NCI-H2107 treated with DMSO at 0.1 percent for 48 hours (cell line): ENCODE measurements at regions not wholly inside any gene's neighbourhood (a gene's known extent, or its start where the extent isn't known, plus 50 kb on each side); places are given as distances from the start of the nearest gene placed in this dataset.
"Not testable (repeated sequence)": the region's sequence is repeated elsewhere in the genome, so short reads cannot be mapped to it uniquely, and the experiment has no call there.

Experiments
- DNase-seq: peaks from one replicate; lab custom pipeline; 2025; ENCODE audit not compliant: unreplicated experiment; lab: John Stamatoyannopoulos, UW

DNA sequence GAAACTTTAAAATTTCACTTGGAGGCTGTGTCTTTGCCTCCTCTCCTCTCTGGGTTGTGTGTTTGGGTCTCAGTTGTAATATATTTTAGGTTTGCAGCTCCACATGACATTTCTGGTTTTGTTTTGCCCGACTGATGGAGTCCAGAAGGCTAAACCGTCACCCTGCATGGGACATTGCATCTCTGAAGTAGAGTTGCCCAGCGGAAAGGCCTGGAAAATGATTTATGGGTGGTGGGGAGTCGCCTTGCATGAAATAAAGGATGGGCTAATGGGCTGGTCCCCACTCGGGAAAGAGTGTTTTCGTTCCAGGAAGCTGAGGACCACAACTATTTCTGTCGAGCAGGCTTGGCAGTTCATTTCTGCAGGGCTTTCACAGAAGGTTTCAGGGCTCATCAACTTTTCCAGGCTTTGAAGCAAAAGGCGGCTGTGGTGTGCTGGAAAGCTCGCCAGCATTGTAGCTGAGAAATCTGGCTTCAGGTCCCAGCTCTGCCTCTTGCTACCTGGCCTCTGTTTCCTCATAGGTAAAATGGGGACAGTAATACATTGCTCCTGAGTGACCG is 74.8 kb upstream of the GSC start:
- no peak for DNase-seq

DNA sequence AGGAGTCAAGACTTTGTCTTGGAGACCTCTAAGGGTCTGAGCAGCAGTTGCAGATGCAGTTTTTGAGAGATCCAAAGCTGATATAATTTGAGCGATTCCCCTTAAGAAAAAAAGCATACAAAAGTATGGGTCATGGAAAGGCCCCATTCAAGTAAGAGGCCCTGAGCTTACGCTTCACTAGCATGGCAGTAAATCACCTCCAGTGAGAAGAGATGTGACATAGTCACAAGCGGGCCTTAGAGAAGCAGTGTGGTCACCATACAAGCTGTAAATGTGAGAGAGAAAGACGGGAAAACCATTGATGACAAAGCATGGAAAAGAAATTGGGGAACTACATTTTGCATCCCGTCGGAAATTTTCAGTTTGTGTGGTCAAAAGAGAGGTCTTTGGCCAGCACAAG is 70.6 kb upstream of the GSC start:
- DNase-seq, result no peak

DNA sequence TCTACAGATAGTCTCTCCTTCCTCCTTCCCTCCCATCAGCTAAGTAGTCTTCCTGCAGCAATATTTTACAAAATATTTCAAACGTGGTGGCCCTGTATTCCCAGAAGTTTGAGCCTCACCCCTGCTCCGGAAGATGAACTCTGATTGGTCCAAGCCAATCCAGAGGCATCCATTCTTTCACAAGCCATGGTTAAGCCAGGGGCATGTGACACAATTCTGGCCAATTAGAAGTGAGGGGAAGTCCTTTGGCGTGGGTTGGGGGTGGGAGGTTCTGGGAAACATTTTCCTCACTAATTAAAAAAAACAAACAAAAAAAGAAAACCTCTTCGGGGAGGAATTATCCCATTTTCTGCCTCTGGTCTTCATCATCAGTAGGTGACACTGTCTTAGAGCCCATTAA is 69.4 kb upstream of the GSC start:
- no peak for DNase-seq

DNA sequence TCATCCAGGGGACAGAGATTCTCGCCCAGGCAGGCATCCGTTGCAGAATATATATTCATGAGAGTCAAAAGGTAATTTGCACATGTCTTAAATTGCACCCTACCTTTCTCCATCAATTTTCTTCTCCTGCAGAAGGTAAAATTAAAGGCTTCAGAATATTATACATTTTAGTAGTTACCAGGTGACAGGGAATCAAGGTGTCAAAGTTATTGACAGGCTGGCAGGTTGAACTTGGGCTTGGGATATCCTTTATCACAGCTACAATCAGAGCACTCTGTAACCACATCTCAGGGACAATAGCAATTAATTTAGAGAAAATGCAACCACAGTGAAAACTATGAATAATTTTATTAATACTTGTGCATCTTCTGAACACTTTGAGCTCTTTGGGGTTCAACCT is 66.9 kb upstream of the GSC start:
- no peak for DNase-seq

DNA sequence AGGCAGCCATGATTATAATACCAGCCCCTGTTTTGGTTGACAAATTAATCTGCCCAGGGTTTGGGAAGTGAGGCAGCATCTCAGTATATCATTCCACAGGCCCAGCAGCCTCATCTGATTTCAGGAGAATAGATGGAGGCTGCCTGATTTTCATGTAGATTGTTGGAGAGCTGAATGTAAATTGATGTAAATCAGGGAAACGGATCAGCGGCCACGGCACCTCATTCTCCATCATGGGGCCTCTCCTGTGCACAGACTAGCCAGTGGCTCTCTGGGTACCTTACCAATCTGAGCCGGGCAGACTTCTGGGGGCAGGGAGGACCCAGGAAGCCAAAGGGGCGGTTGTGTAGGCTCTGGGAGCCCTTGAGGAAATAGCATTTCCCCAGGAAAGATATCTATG is 63.7 kb upstream of the GSC start:
- no peak for DNase-seq

DNA sequence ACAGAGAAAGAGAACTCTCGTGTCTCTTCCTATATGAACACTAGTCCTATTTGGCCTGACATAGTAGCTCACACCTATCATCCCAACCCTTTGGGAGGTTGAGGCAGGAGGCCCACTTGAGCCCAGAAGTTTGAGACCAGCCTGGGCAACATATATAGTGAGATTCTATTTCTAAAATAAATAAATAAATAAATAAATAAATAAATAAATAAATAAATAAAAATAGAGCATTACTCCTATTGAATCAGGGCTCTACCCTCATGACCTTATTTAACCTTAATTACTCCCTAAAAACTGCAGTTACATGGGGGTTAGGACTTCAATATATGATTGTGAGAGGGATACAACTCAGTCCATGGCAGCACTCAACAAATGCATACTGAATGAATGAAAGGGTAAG is 61.2 kb upstream of the GSC start:
- no peak for DNase-seq

DNA sequence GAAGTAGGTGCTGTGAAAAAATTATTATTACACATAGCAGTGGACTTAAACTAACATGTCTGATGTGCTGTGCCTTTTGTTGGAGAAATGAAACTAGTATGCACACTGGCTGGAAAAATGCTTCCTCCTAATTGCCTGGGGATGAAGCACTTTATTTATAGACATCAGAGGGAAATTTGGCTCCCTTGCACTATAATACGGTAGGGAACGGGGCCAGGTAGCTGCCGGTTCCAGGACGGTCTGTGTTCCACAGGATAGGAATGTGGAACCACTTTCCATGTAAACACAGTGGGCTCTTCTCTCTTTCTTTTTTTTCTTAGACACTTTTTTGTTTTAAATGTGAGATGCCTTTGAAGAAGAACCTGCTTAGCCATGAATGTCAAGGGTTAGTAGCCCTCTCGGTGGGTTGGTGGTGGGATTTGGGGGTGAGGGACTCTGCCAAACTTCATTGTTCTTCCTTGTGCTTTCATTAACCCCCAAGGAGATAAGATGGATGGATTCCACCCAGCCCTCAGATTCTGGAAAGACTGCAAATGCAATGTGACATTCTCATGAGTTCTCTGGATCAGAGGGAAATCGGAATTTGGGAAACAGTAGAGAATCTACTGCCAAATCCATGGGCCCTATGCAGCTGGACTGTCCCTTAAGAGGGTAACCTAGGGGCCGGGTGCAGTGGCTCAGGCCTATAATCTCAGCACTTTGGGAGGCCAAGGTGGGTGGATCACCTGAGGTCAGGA is 58.0 kb upstream of the GSC start:
- no peak for DNase-seq

DNA sequence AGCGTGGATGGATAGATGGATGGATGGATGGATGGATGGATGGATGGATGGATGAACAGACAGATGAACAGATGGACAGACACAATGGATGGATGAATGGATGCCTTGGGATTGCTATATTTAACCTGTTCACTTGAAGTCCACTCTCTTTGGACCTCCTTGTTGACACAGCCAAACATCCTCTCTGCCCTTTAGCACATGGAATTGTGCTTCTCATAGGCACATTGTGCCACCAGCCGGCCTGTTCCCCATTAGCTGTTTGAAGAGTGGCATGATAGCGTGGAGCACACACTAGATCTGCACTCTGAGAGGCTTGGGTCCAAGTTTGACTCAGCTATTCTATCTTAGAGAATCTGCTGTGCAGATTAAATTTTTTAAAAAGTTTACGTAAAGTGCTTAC is 56.9 kb upstream of the GSC start:
- DNase-seq, result no peak

DNA sequence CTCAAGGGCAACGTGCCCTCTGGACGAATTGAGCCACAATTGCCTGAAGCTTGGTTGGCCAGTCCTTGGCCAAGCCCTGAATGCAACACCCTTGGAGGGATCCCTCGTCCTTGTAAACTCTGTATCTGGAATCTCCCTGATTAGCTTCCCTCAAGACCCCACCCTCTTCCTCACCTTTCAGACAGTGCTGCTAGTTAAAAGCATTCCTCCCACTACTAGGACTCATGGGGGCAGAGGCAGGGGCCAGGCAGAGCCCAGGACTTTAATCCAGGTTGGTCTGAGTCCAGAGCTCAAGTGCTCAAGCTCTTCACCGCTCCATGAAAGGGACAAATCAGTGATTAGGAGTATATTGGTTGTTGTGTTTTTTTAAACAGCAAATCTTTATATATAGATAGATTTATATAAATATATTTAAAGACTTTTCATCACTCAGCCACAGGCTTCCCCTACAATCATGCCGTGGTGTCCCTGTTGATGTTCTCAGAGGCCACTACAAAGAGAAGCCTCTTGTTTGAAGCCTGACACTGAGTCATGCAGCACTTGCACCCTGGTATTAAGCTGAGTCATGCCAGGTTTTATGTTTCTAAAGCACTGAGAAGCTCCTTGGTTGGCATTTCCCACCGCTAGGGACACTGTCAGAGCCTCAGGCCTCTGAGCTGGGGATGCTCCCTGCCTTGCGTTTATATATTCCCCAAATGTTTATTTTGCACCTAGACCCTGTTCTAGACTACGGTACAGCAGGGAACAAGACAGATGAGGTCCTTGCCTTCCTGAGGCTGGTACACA is 53.8 kb upstream of the GSC start:
- no peak for DNase-seq

DNA sequence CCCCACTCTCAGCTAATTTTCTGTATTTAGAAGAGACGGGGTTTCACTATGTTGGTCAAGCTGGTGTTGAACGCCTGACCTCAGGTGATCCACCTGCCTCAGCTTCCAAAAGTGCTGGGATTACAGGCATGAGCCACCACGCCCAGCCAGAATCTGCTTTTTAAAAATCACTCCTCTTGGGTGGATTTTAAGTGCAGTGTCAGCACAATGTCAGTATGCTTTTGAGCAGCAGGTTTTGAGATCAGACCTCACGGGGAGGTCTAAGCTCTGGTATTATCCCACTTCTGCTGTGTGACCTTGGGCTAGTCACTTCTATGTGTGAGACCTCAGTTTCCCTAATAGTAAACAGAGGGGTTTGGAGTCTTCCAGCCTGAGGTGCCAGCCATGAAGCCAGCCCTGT is 51.8 kb upstream of the GSC start:
- no peak for DNase-seq

DNA sequence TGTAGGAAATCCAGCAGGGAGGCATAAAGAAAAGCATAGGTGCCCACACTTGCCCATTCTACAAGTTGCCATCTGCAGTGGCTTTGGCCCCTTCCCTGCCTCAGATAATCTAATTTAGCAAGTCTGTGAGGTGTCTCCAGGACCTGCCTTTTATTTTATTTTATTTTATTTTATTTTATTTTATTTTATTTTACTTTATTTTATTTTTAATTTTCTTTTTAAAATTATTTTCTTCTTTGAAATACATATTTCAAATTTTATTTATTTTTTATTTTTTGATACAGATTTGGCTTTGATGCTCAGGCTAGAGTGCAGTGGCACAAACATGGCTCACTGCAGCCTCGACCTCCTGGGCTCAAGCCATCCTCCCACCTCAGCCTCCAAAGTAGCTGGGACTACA is 51.0 kb upstream of the GSC start:
- not testable (repeated sequence) for DNase-seq
